Upper lobe of right lung (tissue), 1 donor: ENCODE measurements at regions not wholly inside any gene's neighbourhood (a gene's known extent, or its start where the extent isn't known, plus 50 kb on each side); places are given as distances from the start of the nearest gene placed in this dataset.

Experiments
- ATAC-seq: fragments of 200-7000 bp; cut with Tn5 transposase; one replicate; pipeline ENCODE4 v1.9.1; 2020; ENCODE audit warnings: mild to moderate bottlenecking, moderate library complexity
- DNase-seq: peaks from one replicate; pipeline ENCODE4 v3.0.0-alpha.2; 2020
- H3K27ac ChIP-seq: fragments of 200-600 bp; one replicate; pipeline ENCODE4 v1.8.0; 2022
- H3K27me3 ChIP-seq: fragments of 200-600 bp; one replicate; pipeline ENCODE4 v1.8.0; 2022; ENCODE audit warnings: mild to moderate bottlenecking
- H3K36me3 ChIP-seq: fragments of 200-600 bp; one replicate; pipeline ENCODE4 v1.8.0; 2022
- H3K4me1 ChIP-seq: fragments of 200-600 bp; one replicate; pipeline ENCODE4 v1.8.0; 2022
- H3K4me3 ChIP-seq: fragments of 200-600 bp; one replicate; pipeline ENCODE4 v1.8.0; 2022; ENCODE audit warnings: mild to moderate bottlenecking
- H3K9me3 ChIP-seq: fragments of 200-600 bp; one replicate; pipeline ENCODE4 v1.8.0; 2022
- intact Hi-C: fragments of 100-400 bp; cut with DNase I; formaldehyde crosslinking; loops from one replicate; pipeline ENCODE4 v1.11.0; 2022
- TF ChIP-seq, protein P1 (sequence below): fragments of 200-600 bp; IDR thresholded peaks from one replicate; pipeline ENCODE4 v1.8.0; 2022; ENCODE audit warnings: antibody characterized with exemption
- donor health status: DM: no; HTN: yes; CAD: no; lungs with severe emphysema.

DNA sequence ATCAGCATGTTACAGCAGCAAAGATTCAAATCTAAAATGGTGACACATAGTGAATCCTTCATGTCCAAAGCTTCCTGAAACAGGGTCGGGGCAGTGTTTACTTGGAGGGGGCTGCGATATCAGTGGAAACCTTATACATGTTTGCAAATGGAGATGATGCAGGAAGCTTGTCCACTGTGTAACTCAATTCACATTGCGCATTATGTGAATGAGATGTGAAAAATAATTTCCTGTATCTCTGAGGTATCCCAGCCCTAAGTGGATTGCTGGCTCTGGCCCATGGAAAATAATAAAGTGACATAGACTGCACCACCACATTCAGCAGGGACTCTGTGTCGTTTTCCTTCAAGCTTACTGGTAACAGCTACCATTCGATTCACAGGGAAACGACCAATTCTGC is 505.5 kb downstream of the GALR1 start:
- Histone ChIP-seq H3K36me3 (no peaks in the 10 kb centered on the region), H3K4me1 (no peaks in the 10 kb centered on the region), H3K9me3 (no peaks in the 10 kb centered on the region), H3K27ac (no peak overlapping the region), H3K4me3 (no peak overlapping the region), H3K27me3 (no peaks in the 10 kb centered on the region)
- ATAC-seq (no peak), DNase-seq (no peak)
- TF ChIP-seq, protein P1, sequence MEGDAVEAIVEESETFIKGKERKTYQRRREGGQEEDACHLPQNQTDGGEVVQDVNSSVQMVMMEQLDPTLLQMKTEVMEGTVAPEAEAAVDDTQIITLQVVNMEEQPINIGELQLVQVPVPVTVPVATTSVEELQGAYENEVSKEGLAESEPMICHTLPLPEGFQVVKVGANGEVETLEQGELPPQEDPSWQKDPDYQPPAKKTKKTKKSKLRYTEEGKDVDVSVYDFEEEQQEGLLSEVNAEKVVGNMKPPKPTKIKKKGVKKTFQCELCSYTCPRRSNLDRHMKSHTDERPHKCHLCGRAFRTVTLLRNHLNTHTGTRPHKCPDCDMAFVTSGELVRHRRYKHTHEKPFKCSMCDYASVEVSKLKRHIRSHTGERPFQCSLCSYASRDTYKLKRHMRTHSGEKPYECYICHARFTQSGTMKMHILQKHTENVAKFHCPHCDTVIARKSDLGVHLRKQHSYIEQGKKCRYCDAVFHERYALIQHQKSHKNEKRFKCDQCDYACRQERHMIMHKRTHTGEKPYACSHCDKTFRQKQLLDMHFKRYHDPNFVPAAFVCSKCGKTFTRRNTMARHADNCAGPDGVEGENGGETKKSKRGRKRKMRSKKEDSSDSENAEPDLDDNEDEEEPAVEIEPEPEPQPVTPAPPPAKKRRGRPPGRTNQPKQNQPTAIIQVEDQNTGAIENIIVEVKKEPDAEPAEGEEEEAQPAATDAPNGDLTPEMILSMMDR, result no peak
- intact Hi-C loops, result no loop called here

DNA sequence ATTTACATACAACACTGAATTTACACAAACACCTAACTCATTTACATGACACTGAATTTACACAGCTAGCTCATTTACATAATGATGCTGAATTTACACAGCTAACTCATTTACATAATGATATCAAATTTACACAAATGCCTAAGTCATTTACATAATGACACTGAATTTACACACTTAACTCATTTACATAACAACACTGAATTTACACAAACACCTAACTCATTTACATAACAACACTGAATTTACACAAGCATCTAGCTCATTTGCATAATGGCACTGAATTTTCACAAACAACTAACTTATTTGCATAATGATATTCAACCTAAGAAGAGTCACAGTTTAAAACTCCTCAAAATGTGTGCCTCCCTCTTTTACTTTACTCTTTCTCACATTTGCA is 511.7 kb downstream of the GALR1 start:
- no peak overlapping the region for H3K27ac ChIP-seq
- H3K4me1 ChIP-seq, result no peaks in the 10 kb centered on the region
- DNase-seq (no peak), ATAC-seq (no peak)
- no peaks in the 10 kb centered on the region for H3K36me3 ChIP-seq
- H3K4me3 ChIP-seq, result no peak overlapping the region
- no peaks in the 10 kb centered on the region for H3K9me3 ChIP-seq
- intact Hi-C loops, result no loop called here
- H3K27me3 ChIP-seq, result no peaks in the 10 kb centered on the region
- TF ChIP-seq, protein P1, result no peak

DNA sequence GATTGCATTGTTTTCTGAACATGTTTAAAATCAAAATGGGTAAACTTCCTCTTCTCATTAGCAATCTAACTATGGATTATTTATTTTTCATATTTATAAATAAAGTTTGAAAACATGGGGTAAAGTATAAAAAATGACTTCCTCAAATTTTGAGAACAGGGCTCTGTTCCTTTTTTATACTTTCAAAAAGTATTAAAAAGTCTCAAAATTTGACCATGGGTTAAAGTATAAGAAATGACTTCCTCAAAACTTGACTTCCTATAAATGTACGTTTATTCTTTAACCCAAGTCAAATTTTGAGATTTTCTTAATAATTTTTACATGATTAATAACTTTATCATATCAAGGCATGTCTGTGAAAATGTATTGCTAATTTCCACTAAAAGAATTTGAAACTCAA is 512.4 kb downstream of the GALR1 start:
- Histone ChIP-seq H3K9me3 (no peaks in the 10 kb centered on the region), H3K27ac (no peak overlapping the region), H3K4me1 (no peaks in the 10 kb centered on the region), H3K27me3 (no peaks in the 10 kb centered on the region), H3K4me3 (no peak overlapping the region), H3K36me3 (no peaks in the 10 kb centered on the region)
- no peak for DNase-seq
- intact Hi-C loops, result no loop called here
- TF ChIP-seq, protein P1, result no peak
- ATAC-seq, result no peak

DNA sequence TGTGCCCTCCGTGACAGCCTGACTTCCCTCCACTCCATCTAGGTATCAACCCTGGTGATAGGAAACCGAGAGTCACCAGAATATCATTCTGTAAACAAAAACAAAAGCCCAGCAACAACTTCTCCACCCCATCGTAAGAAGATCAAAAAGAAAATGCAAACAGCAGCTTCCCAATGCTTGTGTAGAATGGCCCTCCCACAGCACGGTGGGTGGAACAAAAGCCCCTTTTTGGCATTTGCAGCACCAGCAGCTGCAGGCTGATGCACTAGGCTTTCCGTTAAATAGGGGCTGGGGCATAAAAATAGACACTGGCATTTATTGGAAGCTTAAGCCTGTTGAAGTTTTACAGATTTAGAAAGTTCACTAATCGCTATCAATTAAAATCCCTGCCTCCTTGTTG is 513.0 kb downstream of the GALR1 start:
- no peak overlapping the region for H3K4me3 ChIP-seq
- no peak for DNase-seq
- TF ChIP-seq, protein P1, result no peak
- no peaks in the 10 kb centered on the region for H3K9me3 ChIP-seq
- H3K27me3 ChIP-seq, result no peaks in the 10 kb centered on the region
- no peaks in the 10 kb centered on the region for H3K36me3 ChIP-seq
- no peak for ATAC-seq
- intact Hi-C loops, result no loop called here
- no peaks in the 10 kb centered on the region for H3K4me1 ChIP-seq
- H3K27ac ChIP-seq, result no peak overlapping the region

DNA sequence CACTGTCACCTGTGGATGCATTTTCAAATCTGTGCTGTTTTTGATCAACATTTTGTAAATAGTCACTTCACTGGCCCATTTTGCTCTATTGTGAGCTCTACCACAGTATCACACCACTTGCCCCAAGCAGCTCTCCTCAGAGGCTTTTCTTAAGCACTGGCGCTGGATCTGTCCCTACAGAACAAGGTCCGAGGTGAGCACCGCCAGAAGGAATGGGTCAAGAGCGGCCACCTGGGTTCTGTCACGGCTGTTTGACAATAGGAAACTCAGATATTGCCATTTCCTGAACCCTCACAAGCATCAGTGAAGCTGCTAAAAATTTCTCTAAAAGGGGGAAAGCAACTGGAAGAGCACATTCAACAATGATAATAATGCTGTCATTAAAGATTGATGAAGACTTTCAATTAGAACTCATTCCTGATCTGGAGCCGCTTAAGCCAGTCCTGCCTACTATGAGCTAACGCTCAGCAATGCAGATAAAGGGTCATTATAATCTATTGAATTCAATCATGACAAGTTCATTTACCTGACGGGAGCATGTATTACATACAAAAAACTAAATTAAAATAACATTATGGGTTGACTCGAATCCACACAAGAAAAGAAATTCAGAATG is 514.0 kb downstream of the GALR1 start:
- Histone ChIP-seq H3K36me3 (no peaks in the 10 kb centered on the region), H3K27me3 (no peaks in the 10 kb centered on the region), H3K4me1 (no peaks in the 10 kb centered on the region), H3K9me3 (no peaks in the 10 kb centered on the region), H3K27ac (no peak overlapping the region), H3K4me3 (no peak overlapping the region)
- intact Hi-C loops, result no loop called here
- DNase-seq (no peak), ATAC-seq (no peak)
- TF ChIP-seq, protein P1, result no peak

DNA sequence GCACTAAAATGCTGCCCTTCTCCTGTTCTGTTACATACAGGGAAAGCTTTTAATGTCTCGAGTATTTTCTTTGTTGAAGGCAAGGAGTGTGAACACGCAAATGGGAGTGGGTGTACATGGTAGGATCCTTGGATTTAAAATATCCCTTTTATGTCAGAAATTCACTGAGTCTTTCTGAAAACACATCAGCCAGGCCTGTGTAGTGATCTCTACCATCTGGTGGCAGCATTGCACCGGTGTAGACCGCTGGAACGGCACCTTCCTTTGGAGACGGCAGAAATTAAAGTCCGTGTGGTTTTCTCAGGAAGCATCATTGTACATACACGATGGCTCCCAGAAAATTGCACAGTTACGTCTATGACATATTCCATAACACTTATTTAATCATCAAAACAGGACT is 515.8 kb downstream of the GALR1 start:
- H3K36me3 ChIP-seq, result no peaks in the 10 kb centered on the region
- H3K9me3 ChIP-seq, result no peaks in the 10 kb centered on the region
- H3K4me3 ChIP-seq, result no peak overlapping the region
- no peaks in the 10 kb centered on the region for H3K27me3 ChIP-seq
- ATAC-seq (peak; percentile 60), DNase-seq (no peak)
- H3K27ac ChIP-seq, result no peak overlapping the region
- TF ChIP-seq, protein P1, result peak; percentile 53
- intact Hi-C loops, result no loop called here
- H3K4me1 ChIP-seq, result no peaks in the 10 kb centered on the region
